ENCODE measurements at regions not wholly inside any gene's neighbourhood (a gene's known extent, or its start where the extent isn't known, plus 50 kb on each side); places are given as distances from the start of the nearest gene placed in this dataset.

DNA sequence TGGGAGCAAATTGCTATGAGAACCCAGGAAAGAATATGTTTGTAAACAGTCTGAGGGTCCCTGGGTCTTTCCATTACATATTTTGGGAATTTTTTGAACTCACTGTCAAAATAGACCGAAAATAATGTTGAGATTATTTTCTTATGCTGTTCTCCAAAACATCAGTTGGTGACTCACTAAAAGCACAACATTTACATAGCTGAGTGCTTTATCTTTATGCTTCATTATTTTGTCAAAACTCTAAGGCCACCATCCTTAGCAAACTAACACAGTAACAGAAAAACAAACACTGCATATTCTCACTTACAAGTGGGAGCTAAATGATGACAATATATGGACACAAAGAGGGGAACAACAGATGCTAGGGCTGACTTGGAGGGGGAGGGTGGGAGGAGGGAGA is 459.3 kb downstream of the ADGRL2 start:
- TF ChIP-seq, protein P1, sequence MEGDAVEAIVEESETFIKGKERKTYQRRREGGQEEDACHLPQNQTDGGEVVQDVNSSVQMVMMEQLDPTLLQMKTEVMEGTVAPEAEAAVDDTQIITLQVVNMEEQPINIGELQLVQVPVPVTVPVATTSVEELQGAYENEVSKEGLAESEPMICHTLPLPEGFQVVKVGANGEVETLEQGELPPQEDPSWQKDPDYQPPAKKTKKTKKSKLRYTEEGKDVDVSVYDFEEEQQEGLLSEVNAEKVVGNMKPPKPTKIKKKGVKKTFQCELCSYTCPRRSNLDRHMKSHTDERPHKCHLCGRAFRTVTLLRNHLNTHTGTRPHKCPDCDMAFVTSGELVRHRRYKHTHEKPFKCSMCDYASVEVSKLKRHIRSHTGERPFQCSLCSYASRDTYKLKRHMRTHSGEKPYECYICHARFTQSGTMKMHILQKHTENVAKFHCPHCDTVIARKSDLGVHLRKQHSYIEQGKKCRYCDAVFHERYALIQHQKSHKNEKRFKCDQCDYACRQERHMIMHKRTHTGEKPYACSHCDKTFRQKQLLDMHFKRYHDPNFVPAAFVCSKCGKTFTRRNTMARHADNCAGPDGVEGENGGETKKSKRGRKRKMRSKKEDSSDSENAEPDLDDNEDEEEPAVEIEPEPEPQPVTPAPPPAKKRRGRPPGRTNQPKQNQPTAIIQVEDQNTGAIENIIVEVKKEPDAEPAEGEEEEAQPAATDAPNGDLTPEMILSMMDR (IDR thresholded peaks at IDR 0.05) = no peak
- TF ChIP-seq POLR2A (IDR thresholded peaks at IDR 0.05) (no peak), POLR2AphosphoS5 (IDR thresholded peaks at IDR 0.05) (no peak), EP300 (IDR thresholded peaks at IDR 0.05) (no peak)
